ENCODE measurements at regions not wholly inside any gene's neighbourhood (a gene's known extent, or its start where the extent isn't known, plus 50 kb on each side); places are given as distances from the start of the nearest gene placed in this dataset.

- ATAC-seq (ENCODE audit: low FRiP score) (no peak), DNase-seq (ENCODE audit: low spot score) (no peak)
- TF ChIP-seq, protein P1, sequence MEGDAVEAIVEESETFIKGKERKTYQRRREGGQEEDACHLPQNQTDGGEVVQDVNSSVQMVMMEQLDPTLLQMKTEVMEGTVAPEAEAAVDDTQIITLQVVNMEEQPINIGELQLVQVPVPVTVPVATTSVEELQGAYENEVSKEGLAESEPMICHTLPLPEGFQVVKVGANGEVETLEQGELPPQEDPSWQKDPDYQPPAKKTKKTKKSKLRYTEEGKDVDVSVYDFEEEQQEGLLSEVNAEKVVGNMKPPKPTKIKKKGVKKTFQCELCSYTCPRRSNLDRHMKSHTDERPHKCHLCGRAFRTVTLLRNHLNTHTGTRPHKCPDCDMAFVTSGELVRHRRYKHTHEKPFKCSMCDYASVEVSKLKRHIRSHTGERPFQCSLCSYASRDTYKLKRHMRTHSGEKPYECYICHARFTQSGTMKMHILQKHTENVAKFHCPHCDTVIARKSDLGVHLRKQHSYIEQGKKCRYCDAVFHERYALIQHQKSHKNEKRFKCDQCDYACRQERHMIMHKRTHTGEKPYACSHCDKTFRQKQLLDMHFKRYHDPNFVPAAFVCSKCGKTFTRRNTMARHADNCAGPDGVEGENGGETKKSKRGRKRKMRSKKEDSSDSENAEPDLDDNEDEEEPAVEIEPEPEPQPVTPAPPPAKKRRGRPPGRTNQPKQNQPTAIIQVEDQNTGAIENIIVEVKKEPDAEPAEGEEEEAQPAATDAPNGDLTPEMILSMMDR (IDR thresholded peaks at IDR 0.05): no peak
Observed at GRCh38 chr14:97838986-97839385, 1041.8 kb downstream of the VRK1 start.

DNA sequence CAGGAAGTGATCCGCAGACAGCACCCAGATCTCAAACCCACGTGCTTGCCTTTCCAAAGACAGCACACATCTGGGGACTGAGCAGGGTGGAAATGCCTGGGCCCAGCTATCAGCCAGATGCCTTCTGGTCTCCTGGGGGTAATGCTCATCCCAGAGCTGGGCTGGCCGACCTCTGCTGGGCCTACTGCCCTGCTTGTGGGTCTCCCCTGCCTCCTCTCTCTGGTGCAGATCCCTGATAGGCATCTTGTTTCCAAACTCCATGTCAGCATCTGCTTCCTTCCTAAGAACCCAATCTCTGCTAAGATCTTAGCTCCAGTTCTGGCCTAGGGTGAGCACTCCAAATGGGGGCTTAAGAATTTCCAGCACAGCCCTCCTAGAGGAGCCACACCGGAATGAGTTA lies 1043.0 kb downstream of the VRK1 start:
- no peak for DNase-seq (ENCODE audit: low spot score)
- no peak for ATAC-seq (ENCODE audit: low FRiP score)
- TF ChIP-seq, protein P1 (IDR thresholded peaks at IDR 0.05): no peak

- ATAC-seq (ENCODE audit: low FRiP score) (no peak), DNase-seq (ENCODE audit: low spot score) (no peak)
- TF ChIP-seq, protein P1 (IDR thresholded peaks at IDR 0.05): no peak
Observed at GRCh38 chr14:97841762-97842161, 1044.6 kb downstream of the VRK1 start.

- DNase-seq (ENCODE audit: low spot score) (no peak), ATAC-seq (ENCODE audit: low FRiP score) (no peak)
- TF ChIP-seq, protein P1 (IDR thresholded peaks at IDR 0.05): no peak
Observed at GRCh38 chr14:97843066-97843465, 1045.9 kb downstream of the VRK1 start.

DNA sequence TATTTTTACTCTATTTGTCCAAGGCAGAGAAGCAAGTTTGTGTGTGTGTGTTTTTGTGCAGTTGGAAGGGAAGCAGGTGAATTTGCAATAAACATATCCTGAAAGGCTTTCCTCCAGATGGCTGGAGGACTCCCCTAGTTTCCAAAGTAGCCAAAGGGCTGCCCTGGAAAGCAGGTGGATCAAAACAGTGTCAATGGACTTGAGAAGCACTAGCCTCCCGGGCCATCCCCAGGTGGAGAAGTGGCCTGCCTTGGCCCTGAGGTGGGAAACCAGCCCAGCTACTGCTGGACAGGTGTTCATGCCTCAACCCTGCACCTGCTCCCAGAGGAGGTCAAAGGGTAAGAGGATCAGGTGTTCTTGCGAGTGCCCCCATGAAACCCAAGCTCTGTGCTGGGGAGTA lies 1046.9 kb downstream of the VRK1 start:
- no peak for DNase-seq (ENCODE audit: low spot score)
- ATAC-seq (ENCODE audit: low FRiP score): no peak
- TF ChIP-seq, protein P1 (IDR thresholded peaks at IDR 0.05): no peak

GRCh38 chr14:97846156-97846555 lies 1049.0 kb downstream of the VRK1 start:
- ATAC-seq (ENCODE audit: low FRiP score) (no peak), DNase-seq (ENCODE audit: low spot score) (no peak)
- TF ChIP-seq, protein P1 (IDR thresholded peaks at IDR 0.05): no peak

DNA sequence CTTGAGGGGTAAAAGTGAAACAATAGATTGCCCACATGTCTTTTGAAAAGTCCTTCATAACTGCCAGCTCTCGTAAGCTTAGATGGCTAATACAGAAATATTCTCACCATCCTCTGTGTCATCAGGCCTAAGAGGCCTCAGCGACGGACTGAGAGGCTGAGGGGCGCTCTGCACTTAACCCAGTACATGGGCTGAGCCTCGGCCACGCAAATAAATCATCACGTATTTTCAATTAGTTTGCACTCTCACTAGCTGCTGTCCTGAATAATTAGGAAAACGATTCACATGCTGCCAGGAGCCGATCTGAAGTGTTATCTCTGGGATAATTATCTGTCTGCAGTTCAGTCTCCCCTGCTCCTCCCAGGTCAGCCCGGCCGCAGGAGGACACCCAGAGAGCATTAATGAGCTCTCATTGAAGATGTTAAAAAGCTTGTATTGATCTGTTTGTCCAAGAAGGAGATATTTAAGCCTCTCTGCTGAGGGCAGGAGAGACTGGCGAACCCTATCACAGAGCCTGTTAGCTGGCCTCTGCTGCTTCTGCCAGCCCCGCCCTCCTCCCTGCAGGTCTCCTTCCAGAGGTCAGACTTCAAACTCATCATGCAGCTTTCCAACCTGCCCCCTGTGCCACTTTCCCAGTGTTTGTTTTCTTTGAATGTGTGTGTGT lies 1051.3 kb downstream of the VRK1 start:
- TF ChIP-seq, protein P1 (IDR thresholded peaks at IDR 0.05): no peak
- DNase-seq (ENCODE audit: low spot score) (no peak), ATAC-seq (ENCODE audit: low FRiP score) (no peak)

All from omental fat pad (tissue), 3 donors.